Thoracic aorta (tissue), 2 donors: ENCODE measurements at regions not wholly inside any gene's neighbourhood (a gene's known extent, or its start where the extent isn't known, plus 50 kb on each side); places are given as distances from the start of the nearest gene placed in this dataset.

ENCODE experiments used
- ATAC-seq: fragments of 150-250 bp; one replicate; pipeline ENCODE4 v1.8.0; 2017; ENCODE audit warnings: low read depth; ENCODE audit not compliant: insufficient number of reproducible peaks, low FRiP score
- DNase-seq: peaks from one replicate; pipeline ENCODE4 v3.0.0-alpha.2; 2020; ENCODE audit warnings: low spot score
- H3K27ac ChIP-seq, 2 donors: fragments of 200-600 bp; sonication (generic); 1 replicate in 1 of 2; 2 replicates in 1 of 2; pipeline ENCODE4 v1.5.1; 2016; ENCODE audit warnings: mild to moderate bottlenecking in 2 of 2, moderate library complexity in 2 of 2
- H3K27me3 ChIP-seq: fragments of 200-600 bp; sonication (generic); replicated peaks from 2 replicates; pipeline ENCODE4 v1.6.0; 2016; ENCODE audit warnings: mild to moderate bottlenecking; ENCODE audit not compliant: insufficient read depth
- H3K36me3 ChIP-seq: fragments of 200-600 bp; sonication (generic); one replicate; pipeline ENCODE4 v1.5.1; 2016
- H3K4me1 ChIP-seq, 2 donors: fragments of 200-600 bp; sonication (generic); 1 replicate in 1 of 2; 2 replicates in 1 of 2; pipeline versions ENCODE4 v1.5.1 to v1.6.0; 2016; ENCODE audit warnings: low read depth in 2 of 2, mild to moderate bottlenecking in 1 of 2; ENCODE audit not compliant: control insufficient read depth in 1 of 2
- H3K4me3 ChIP-seq: fragments of 200-600 bp; sonication (generic); 2 replicates; pipeline ENCODE4 v1.5.1; 2016; ENCODE audit warnings: mild to moderate bottlenecking
- H3K9me3 ChIP-seq: fragments of 200-600 bp; sonication (generic); 2 replicates; pipeline ENCODE4 v1.5.1; 2016
- CTCF ChIP-seq: fragments of 200-600 bp; sonication (generic); IDR thresholded peaks from one replicate; pipeline ENCODE4 v1.5.1; 2019; ENCODE audit warnings: antibody characterized with exemption

GRCh38 chr7:34454381-34454780 is 203.6 kb upstream of the NPSR1 start:
- no peak overlapping the region for H3K27ac ChIP-seq
- H3K4me3 ChIP-seq: no peak overlapping the region
- TF ChIP-seq CTCF: no peak
- ATAC-seq: no peak
- H3K27me3 ChIP-seq: no peaks in the 10 kb centered on the region
- no peaks in the 10 kb centered on the region for H3K9me3 ChIP-seq
- H3K36me3 ChIP-seq: no peaks in the 10 kb centered on the region
- DNase-seq: no peak
- H3K4me1 ChIP-seq: no peaks in the 10 kb centered on the region

GRCh38 chr7:34457329-34457728 is 200.7 kb upstream of the NPSR1 start:
- no peak for DNase-seq
- ATAC-seq: no peak
- no peak for TF ChIP-seq CTCF

GRCh38 chr7:34463830-34464229 is 194.2 kb upstream of the NPSR1 start:
- Histone ChIP-seq H3K9me3 (no peaks in the 10 kb centered on the region), H3K27ac (no peak overlapping the region), H3K27me3 (no peaks in the 10 kb centered on the region), H3K36me3 (no peaks in the 10 kb centered on the region), H3K4me1 (no peaks in the 10 kb centered on the region), H3K4me3 (no peak overlapping the region)
- ATAC-seq (no peak), DNase-seq (no peak)
- no peak for TF ChIP-seq CTCF

More at GRCh38 chr7:34457329-34457728, 200.7 kb upstream of the NPSR1 start:
- Histone ChIP-seq H3K4me1 (no peaks in the 10 kb centered on the region), H3K27ac (no peak overlapping the region), H3K27me3 (no peaks in the 10 kb centered on the region), H3K9me3 (no peaks in the 10 kb centered on the region), H3K36me3 (no peaks in the 10 kb centered on the region), H3K4me3 (no peak overlapping the region)

GRCh38 chr7:34471844-34472243 is 186.2 kb upstream of the NPSR1 start:
- TF ChIP-seq CTCF: no peak
- H3K4me1 ChIP-seq: no peaks in the 10 kb centered on the region
- H3K4me3 ChIP-seq: no peak overlapping the region
- no peak overlapping the region for H3K27ac ChIP-seq
- no peaks in the 10 kb centered on the region for H3K36me3 ChIP-seq
- no peak for DNase-seq
- no peak for ATAC-seq
- peaks cover 10% of the 10 kb centered on the region for H3K9me3 ChIP-seq
- no peaks in the 10 kb centered on the region for H3K27me3 ChIP-seq

GRCh38 chr7:34486371-34486770 is 171.6 kb upstream of the NPSR1 start:
- H3K27me3 ChIP-seq: no peaks in the 10 kb centered on the region
- H3K4me3 ChIP-seq: no peak overlapping the region
- DNase-seq (no peak), ATAC-seq (no peak)
- TF ChIP-seq CTCF: no peak
- no peaks in the 10 kb centered on the region for H3K36me3 ChIP-seq
- H3K27ac ChIP-seq: no peak overlapping the region
- no peaks in the 10 kb centered on the region for H3K9me3 ChIP-seq
- no peaks in the 10 kb centered on the region for H3K4me1 ChIP-seq
